Esophagus muscularis mucosa (tissue), 4 donors: ENCODE measurements at regions not wholly inside any gene's neighbourhood (a gene's known extent, or its start where the extent isn't known, plus 50 kb on each side); places are given as distances from the start of the nearest gene placed in this dataset.

Experiments used
- CTCF ChIP-seq, 3 experiments: fragments of 200-600 bp in 2 of 3; fragments of 450-650 bp in 1 of 3; sonication (generic) in 2 of 3; IDR thresholded peaks; one replicate each; pipeline ENCODE4 v1.5.1; 2017 to 2019; ENCODE audit warnings: antibody characterized with exemption in 3 of 3, mild to moderate bottlenecking in 2 of 3, moderate library complexity in 1 of 3
- EP300 ChIP-seq: sonication (generic); formaldehyde crosslinking; IDR thresholded peaks from one replicate; pipeline ENCODE4 v1.6.1; 2017; ENCODE audit warnings: antibody characterized with exemption
- POLR2A ChIP-seq: fragments of 450-650 bp; IDR thresholded peaks from one replicate; pipeline ENCODE4 v1.6.1; 2017; ENCODE audit warnings: antibody characterized with exemption, moderate library complexity, mild to moderate bottlenecking, low read depth
- POLR2AphosphoS5 ChIP-seq, 2 donors: sonication (generic); formaldehyde crosslinking; IDR thresholded peaks; one replicate each; pipeline ENCODE4 v1.6.1; 2017; ENCODE audit warnings: antibody characterized with exemption in 2 of 2

- no peak for TF ChIP-seq CTCF (IDR thresholded peaks at IDR 0.05)
- TF ChIP-seq POLR2A: no peak
- no peak for TF ChIP-seq EP300
- TF ChIP-seq POLR2AphosphoS5 (IDR thresholded peaks at IDR 0.05): no peak
Measured at GRCh38 chr1:219433001-219433400, 179.9 kb downstream of the ZC3H11B start.
